ENCODE measurements at regions not wholly inside any gene's neighbourhood (a gene's known extent, or its start where the extent isn't known, plus 50 kb on each side); places are given as distances from the start of the nearest gene placed in this dataset.

GRCh38 chr2:48112911-48113680 is 201.4 kb upstream of the FOXN2 start:
- TF ChIP-seq CTCF (IDR thresholded peaks at IDR 0.05 in 2 of 3, conservative IDR thresholded peaks at IDR 0.05 in 1 of 3; ENCODE audit: borderline replicate concordance in 1 of 3, insufficient read depth in 1 of 3, low read depth in 2 of 3, low read length in 2 of 3) (no peak), EZH2 (IDR thresholded peaks at IDR 0.05) (no peak), POLR2A (IDR thresholded peaks at IDR 0.05; ENCODE audit: borderline replicate concordance, extremely low read depth, insufficient read depth, insufficient read length) (no peak), SIN3A (IDR thresholded peaks at IDR 0.05; ENCODE audit: low read depth) (no peak), FOSL1 (IDR thresholded peaks at IDR 0.05; ENCODE audit: low read depth) (no peak), ZNF274 (IDR thresholded peaks at IDR 0.05; ENCODE audit: low read depth, low read length) (no peak), CEBPB (IDR thresholded peaks at IDR 0.05; ENCODE audit: low read depth) (no peak), EZH2phosphoT487 (IDR thresholded peaks at IDR 0.05; ENCODE audit: borderline replicate concordance) (no peak), SP1 (IDR thresholded peaks at IDR 0.05; ENCODE audit: low read depth) (no peak), POLR2AphosphoS5 (IDR thresholded peaks at IDR 0.05; ENCODE audit: low read depth, low read length) (no peak), YY1 (IDR thresholded peaks at IDR 0.05; ENCODE audit: extremely low read depth, insufficient replicate concordance, low read depth, low read length) (no peak)
